Ishikawa (cell line): ENCODE measurements at regions not wholly inside any gene's neighbourhood (a gene's known extent, or its start where the extent isn't known, plus 50 kb on each side); places are given as distances from the start of the nearest gene placed in this dataset.

ENCODE experiments used
- CEBPB ChIP-seq: IDR thresholded peaks from 2 replicates; pipeline ENCODE4 v1.6.1; 2012
- CREB1 ChIP-seq: IDR thresholded peaks from 2 replicates; pipeline ENCODE4 v1.6.1; 2012; ENCODE audit warnings: low read depth
- EGR1 ChIP-seq: IDR thresholded peaks from 2 replicates; pipeline ENCODE4 v1.6.1; 2012
- EP300 ChIP-seq: IDR thresholded peaks from 2 replicates; pipeline ENCODE4 v1.6.1; 2012; ENCODE audit warnings: borderline replicate concordance
- FOXM1 ChIP-seq: IDR thresholded peaks from 2 replicates; pipeline ENCODE4 v1.6.1; 2012; ENCODE audit warnings: low read depth, borderline replicate concordance
- MAX ChIP-seq: IDR thresholded peaks from 2 replicates; pipeline ENCODE4 v1.6.1; 2012
- NFIC ChIP-seq: IDR thresholded peaks from 2 replicates; pipeline ENCODE4 v1.6.1; 2012
- RAD21 ChIP-seq: IDR thresholded peaks from 2 replicates; pipeline ENCODE4 v1.6.1; 2012; ENCODE audit warnings: low read depth
- REST ChIP-seq: IDR thresholded peaks from 2 replicates; pipeline ENCODE4 v1.6.1; 2012; ENCODE audit warnings: low read depth, mild to moderate bottlenecking
- TAF1 ChIP-seq: IDR thresholded peaks from 2 replicates; pipeline ENCODE4 v1.6.1; 2012; ENCODE audit warnings: low read depth, mild to moderate bottlenecking
- TCF12 ChIP-seq: IDR thresholded peaks from 2 replicates; pipeline ENCODE4 v1.6.1; 2012; ENCODE audit warnings: low read depth
- TEAD4 ChIP-seq: IDR thresholded peaks from 2 replicates; pipeline ENCODE4 v1.6.1; 2012
- USF1 ChIP-seq: IDR thresholded peaks from 2 replicates; pipeline ENCODE4 v1.6.1; 2012
- YY1 ChIP-seq: IDR thresholded peaks from 2 replicates; pipeline ENCODE4 v1.6.1; 2012; ENCODE audit warnings: low read depth
- ZBTB7A ChIP-seq: IDR thresholded peaks from 2 replicates; pipeline ENCODE4 v1.6.1; 2012; ENCODE audit warnings: low read depth

- TF ChIP-seq NFIC: no peak
- TF ChIP-seq USF1: no peak
- no peak for TF ChIP-seq YY1
- TF ChIP-seq TCF12: no peak
- no peak for TF ChIP-seq TEAD4
- TF ChIP-seq REST: no peak
- no peak for TF ChIP-seq EP300
- no peak for TF ChIP-seq CEBPB
- no peak for TF ChIP-seq MAX
Observed at GRCh38 chr15:29356786-29357185, 87.2 kb upstream of the NSMCE3 start.

- no peak for TF ChIP-seq NFIC
Observed at GRCh38 chr15:29355477-29355876, 85.9 kb upstream of the NSMCE3 start.

- no peak for TF ChIP-seq CREB1
Observed at GRCh38 chr15:29352402-29352801, 82.8 kb upstream of the NSMCE3 start.

- TF ChIP-seq TEAD4 (no peak), MAX (no peak), USF1 (no peak), NFIC (no peak), ZBTB7A (no peak), TCF12 (no peak), EGR1 (no peak), FOXM1 (no peak), CREB1 (no peak), YY1 (no peak), RAD21 (no peak), CEBPB (no peak), REST (no peak), EP300 (no peak)
Observed at GRCh38 chr15:29349196-29349595, 79.6 kb upstream of the NSMCE3 start.

- TF ChIP-seq YY1 (no peak), ZBTB7A (no peak), USF1 (no peak), EP300 (no peak), FOXM1 (no peak), TCF12 (no peak), RAD21 (no peak), REST (no peak), MAX (no peak), CEBPB (no peak), CREB1 (no peak), TAF1 (no peak), NFIC (no peak), EGR1 (no peak), TEAD4 (no peak)
Observed at GRCh38 chr15:29348336-29348914, 78.8 kb upstream of the NSMCE3 start.
